ENCODE measurements at regions not wholly inside any gene's neighbourhood (a gene's known extent, or its start where the extent isn't known, plus 50 kb on each side); places are given as distances from the start of the nearest gene placed in this dataset.

DNA sequence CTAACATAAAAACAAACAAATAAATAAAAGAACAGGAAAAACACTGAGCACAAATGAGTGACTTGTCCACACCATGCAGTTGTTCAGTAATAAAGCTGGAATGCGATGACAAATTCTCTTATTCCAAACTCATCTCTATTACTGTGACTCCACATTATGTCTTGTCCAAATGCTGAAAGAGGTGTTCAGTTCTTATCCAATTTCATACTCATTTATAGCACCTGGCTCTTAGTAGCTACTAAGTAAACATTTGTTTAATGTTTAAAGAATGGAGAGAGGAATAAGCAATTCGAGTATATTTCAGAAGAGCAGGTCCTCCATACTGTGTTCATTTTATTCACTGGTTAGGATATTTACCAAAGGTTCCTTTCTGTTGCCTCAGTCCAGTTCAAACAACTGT, 439.0 kb upstream of the JAG1 start:
- TF ChIP-seq, protein P1, sequence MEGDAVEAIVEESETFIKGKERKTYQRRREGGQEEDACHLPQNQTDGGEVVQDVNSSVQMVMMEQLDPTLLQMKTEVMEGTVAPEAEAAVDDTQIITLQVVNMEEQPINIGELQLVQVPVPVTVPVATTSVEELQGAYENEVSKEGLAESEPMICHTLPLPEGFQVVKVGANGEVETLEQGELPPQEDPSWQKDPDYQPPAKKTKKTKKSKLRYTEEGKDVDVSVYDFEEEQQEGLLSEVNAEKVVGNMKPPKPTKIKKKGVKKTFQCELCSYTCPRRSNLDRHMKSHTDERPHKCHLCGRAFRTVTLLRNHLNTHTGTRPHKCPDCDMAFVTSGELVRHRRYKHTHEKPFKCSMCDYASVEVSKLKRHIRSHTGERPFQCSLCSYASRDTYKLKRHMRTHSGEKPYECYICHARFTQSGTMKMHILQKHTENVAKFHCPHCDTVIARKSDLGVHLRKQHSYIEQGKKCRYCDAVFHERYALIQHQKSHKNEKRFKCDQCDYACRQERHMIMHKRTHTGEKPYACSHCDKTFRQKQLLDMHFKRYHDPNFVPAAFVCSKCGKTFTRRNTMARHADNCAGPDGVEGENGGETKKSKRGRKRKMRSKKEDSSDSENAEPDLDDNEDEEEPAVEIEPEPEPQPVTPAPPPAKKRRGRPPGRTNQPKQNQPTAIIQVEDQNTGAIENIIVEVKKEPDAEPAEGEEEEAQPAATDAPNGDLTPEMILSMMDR (IDR thresholded peaks at IDR 0.05): no peak
- TF ChIP-seq POLR2AphosphoS5 (IDR thresholded peaks at IDR 0.05): no peak
- TF ChIP-seq POLR2A (IDR thresholded peaks at IDR 0.05; ENCODE audit: low read depth): no peak
